ENCODE measurements at regions not wholly inside any gene's neighbourhood (a gene's known extent, or its start where the extent isn't known, plus 50 kb on each side); places are given as distances from the start of the nearest gene placed in this dataset.
"Not testable (repeated sequence)": the region's sequence is repeated elsewhere in the genome, so short reads cannot be mapped to it uniquely, and the experiment has no call there.

GRCh38 chr22:23380911-23381310 is 199.2 kb downstream of the IGLL1 start:
- no peak for ATAC-seq (ENCODE audit: insufficient read depth, low read depth)
- H3K27me3 ChIP-seq (ENCODE audit: insufficient read depth, low read length, poor library complexity), result no peaks in the 10 kb centered on the region

GRCh38 chr22:23380230-23380573 is 199.9 kb downstream of the IGLL1 start:
- H3K4me2 ChIP-seq (ENCODE audit: insufficient read depth, low read length), result no peak overlapping the region
- H3K27me3 ChIP-seq (ENCODE audit: insufficient read depth, low read length, poor library complexity), result no peaks in the 10 kb centered on the region
- H3K79me2 ChIP-seq (ENCODE audit: insufficient read depth, low read length), result no peaks in the 10 kb centered on the region
- DNase-seq (no peak), ATAC-seq (ENCODE audit: insufficient read depth, low read depth) (no peak)
- H3K27ac ChIP-seq (ENCODE audit: low read length), result no peak overlapping the region
- no peaks in the 10 kb centered on the region for H3K4me1 ChIP-seq (ENCODE audit: insufficient read depth, low read length)
- no peak overlapping the region for H3K4me3 ChIP-seq (ENCODE audit: low read depth in 1 of 2, low read length in 2 of 2)
- no peak overlapping the region for H3K9ac ChIP-seq (ENCODE audit: low read depth, low read length)
- no peak overlapping the region for H2AFZ ChIP-seq (ENCODE audit: low read depth, low read length)
- no peaks in the 10 kb centered on the region for H4K20me1 ChIP-seq (ENCODE audit: insufficient read depth, low read length)
- no peak for TF ChIP-seq CTCF (IDR thresholded peaks at IDR 0.05; ENCODE audit: borderline replicate concordance, extremely low read depth, low read length, poor library complexity, severe bottlenecking)
- no peak for TF ChIP-seq EZH2 (IDR thresholded peaks at IDR 0.05; ENCODE audit: borderline replicate concordance, low read depth, low read length, severe bottlenecking)
- no peaks in the 10 kb centered on the region for H3K9me3 ChIP-seq (ENCODE audit: insufficient read depth, low read length, severe bottlenecking)
- no peaks in the 10 kb centered on the region for H3K36me3 ChIP-seq (ENCODE audit: insufficient read depth, low read length)

More at GRCh38 chr22:23380911-23381310, 199.2 kb downstream of the IGLL1 start:
- H2AFZ ChIP-seq (ENCODE audit: low read depth, low read length), result no peak overlapping the region
- H3K4me1 ChIP-seq (ENCODE audit: insufficient read depth, low read length), result no peaks in the 10 kb centered on the region
- TF ChIP-seq EZH2 (IDR thresholded peaks at IDR 0.05; ENCODE audit: borderline replicate concordance, low read depth, low read length, severe bottlenecking) (no peak), CTCF (IDR thresholded peaks at IDR 0.05; ENCODE audit: borderline replicate concordance, extremely low read depth, low read length, poor library complexity, severe bottlenecking) (no peak)
- no peaks in the 10 kb centered on the region for H4K20me1 ChIP-seq (ENCODE audit: insufficient read depth, low read length)
- no peaks in the 10 kb centered on the region for H3K36me3 ChIP-seq (ENCODE audit: insufficient read depth, low read length)
- H3K4me3 ChIP-seq (ENCODE audit: low read depth in 1 of 2, low read length in 2 of 2), result no peak overlapping the region
- no peak overlapping the region for H3K4me2 ChIP-seq (ENCODE audit: insufficient read depth, low read length)
- no peak overlapping the region for H3K27ac ChIP-seq (ENCODE audit: low read length)
- no peak overlapping the region for H3K9ac ChIP-seq (ENCODE audit: low read depth, low read length)
- no peaks in the 10 kb centered on the region for H3K79me2 ChIP-seq (ENCODE audit: insufficient read depth, low read length)
- no peak for DNase-seq
- no peaks in the 10 kb centered on the region for H3K9me3 ChIP-seq (ENCODE audit: insufficient read depth, low read length, severe bottlenecking)

GRCh38 chr22:23379540-23380229 is 199.4 kb downstream of the BCR start:
- not testable (repeated sequence) for H3K9ac ChIP-seq (ENCODE audit: low read depth, low read length); ATAC-seq (ENCODE audit: insufficient read depth, low read depth); H4K20me1 ChIP-seq (ENCODE audit: insufficient read depth, low read length); H3K9me3 ChIP-seq (ENCODE audit: insufficient read depth, low read length, severe bottlenecking); H2AFZ ChIP-seq (ENCODE audit: low read depth, low read length); H3K27ac ChIP-seq (ENCODE audit: low read length); H3K4me2 ChIP-seq (ENCODE audit: insufficient read depth, low read length); H3K79me2 ChIP-seq (ENCODE audit: insufficient read depth, low read length); DNase-seq; H3K4me3 ChIP-seq (ENCODE audit: low read depth in 1 of 2, low read length in 2 of 2); H3K27me3 ChIP-seq (ENCODE audit: insufficient read depth, low read length, poor library complexity); H3K4me1 ChIP-seq (ENCODE audit: insufficient read depth, low read length); H3K36me3 ChIP-seq (ENCODE audit: insufficient read depth, low read length)

- no peak overlapping the region for H2AFZ ChIP-seq (ENCODE audit: low read depth, low read length)
- H3K79me2 ChIP-seq (ENCODE audit: insufficient read depth, low read length), result no peaks in the 10 kb centered on the region
- no peaks in the 10 kb centered on the region for H3K36me3 ChIP-seq (ENCODE audit: insufficient read depth, low read length)
- DNase-seq (no peak), ATAC-seq (ENCODE audit: insufficient read depth, low read depth) (no peak)
- no peak overlapping the region for H3K4me2 ChIP-seq (ENCODE audit: insufficient read depth, low read length)
- no peak overlapping the region for H3K9ac ChIP-seq (ENCODE audit: low read depth, low read length)
- no peaks in the 10 kb centered on the region for H3K4me1 ChIP-seq (ENCODE audit: insufficient read depth, low read length)
- H3K27ac ChIP-seq (ENCODE audit: low read length), result no peak overlapping the region
- H3K4me3 ChIP-seq (ENCODE audit: low read depth in 1 of 2, low read length in 2 of 2), result no peak overlapping the region
- H4K20me1 ChIP-seq (ENCODE audit: insufficient read depth, low read length), result no peaks in the 10 kb centered on the region
- TF ChIP-seq CTCF (IDR thresholded peaks at IDR 0.05; ENCODE audit: borderline replicate concordance, extremely low read depth, low read length, poor library complexity, severe bottlenecking) (no peak), EZH2 (IDR thresholded peaks at IDR 0.05; ENCODE audit: borderline replicate concordance, low read depth, low read length, severe bottlenecking) (no peak)
- H3K27me3 ChIP-seq (ENCODE audit: insufficient read depth, low read length, poor library complexity), result no peaks in the 10 kb centered on the region
- H3K9me3 ChIP-seq (ENCODE audit: insufficient read depth, low read length, severe bottlenecking), result no peaks in the 10 kb centered on the region
Observed at GRCh38 chr22:23377767-23378166, 197.5 kb downstream of the BCR start.

Measured in DND-41 (cell line).